ENCODE measurements at regions not wholly inside any gene's neighbourhood (a gene's known extent, or its start where the extent isn't known, plus 50 kb on each side); places are given as distances from the start of the nearest gene placed in this dataset.

- Histone ChIP-seq H3K4me3 (ENCODE audit: low read depth, low read length) (no peak overlapping the region), H3K27me3 (ENCODE audit: control insufficient read depth, insufficient read depth, low read length) (no peaks in the 10 kb centered on the region), H3K27ac (ENCODE audit: low read depth, low read length) (no peak overlapping the region), H3K9me3 (ENCODE audit: control insufficient read depth, insufficient read depth, low read length) (no peaks in the 10 kb centered on the region)
- ChIA-PET POLR2A (no interaction called here), CTCF (interaction anchor here (0.6 to 0.7 kb wide), 3 partner anchors 81 to 907 kb away, joined by 3 to 8 read pairs (median 6); no protein-coding TSS in a partner anchor)
- TF ChIP-seq, protein P1, sequence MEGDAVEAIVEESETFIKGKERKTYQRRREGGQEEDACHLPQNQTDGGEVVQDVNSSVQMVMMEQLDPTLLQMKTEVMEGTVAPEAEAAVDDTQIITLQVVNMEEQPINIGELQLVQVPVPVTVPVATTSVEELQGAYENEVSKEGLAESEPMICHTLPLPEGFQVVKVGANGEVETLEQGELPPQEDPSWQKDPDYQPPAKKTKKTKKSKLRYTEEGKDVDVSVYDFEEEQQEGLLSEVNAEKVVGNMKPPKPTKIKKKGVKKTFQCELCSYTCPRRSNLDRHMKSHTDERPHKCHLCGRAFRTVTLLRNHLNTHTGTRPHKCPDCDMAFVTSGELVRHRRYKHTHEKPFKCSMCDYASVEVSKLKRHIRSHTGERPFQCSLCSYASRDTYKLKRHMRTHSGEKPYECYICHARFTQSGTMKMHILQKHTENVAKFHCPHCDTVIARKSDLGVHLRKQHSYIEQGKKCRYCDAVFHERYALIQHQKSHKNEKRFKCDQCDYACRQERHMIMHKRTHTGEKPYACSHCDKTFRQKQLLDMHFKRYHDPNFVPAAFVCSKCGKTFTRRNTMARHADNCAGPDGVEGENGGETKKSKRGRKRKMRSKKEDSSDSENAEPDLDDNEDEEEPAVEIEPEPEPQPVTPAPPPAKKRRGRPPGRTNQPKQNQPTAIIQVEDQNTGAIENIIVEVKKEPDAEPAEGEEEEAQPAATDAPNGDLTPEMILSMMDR (IDR thresholded peaks at IDR 0.05; ENCODE audit: low read depth, low read length): peak; percentile 44
- no peak for DNase-seq (ENCODE audit: low read depth, low spot score)
Observed at GRCh38 chr15:96893159-96893906, 562.8 kb downstream of the NR2F2 start.

GRCh38 chr15:96894659-96895058, 564.2 kb downstream of the NR2F2 start:
- Histone ChIP-seq H3K27me3 (ENCODE audit: control insufficient read depth, insufficient read depth, low read length) (no peaks in the 10 kb centered on the region), H3K9me3 (ENCODE audit: control insufficient read depth, insufficient read depth, low read length) (0 out of 2 replicates have a peak, but pooled peaks cover 3% of the 10 kb centered on the region), H3K27ac (ENCODE audit: low read depth, low read length) (no peak overlapping the region), H3K4me3 (ENCODE audit: low read depth, low read length) (no peak overlapping the region)
- ChIA-PET POLR2A (no interaction called here), CTCF (no interaction called here)
- TF ChIP-seq, protein P1 (IDR thresholded peaks at IDR 0.05; ENCODE audit: low read depth, low read length): no peak
- DNase-seq (ENCODE audit: low read depth, low spot score): no peak

- Histone ChIP-seq H3K27me3 (ENCODE audit: control insufficient read depth, insufficient read depth, low read length) (no peaks in the 10 kb centered on the region), H3K9me3 (ENCODE audit: control insufficient read depth, insufficient read depth, low read length) (0 out of 2 replicates have a peak, but pooled peaks cover 3% of the 10 kb centered on the region), H3K27ac (ENCODE audit: low read depth, low read length) (no peak overlapping the region), H3K4me3 (ENCODE audit: low read depth, low read length) (no peak overlapping the region)
- TF ChIP-seq, protein P1 (IDR thresholded peaks at IDR 0.05; ENCODE audit: low read depth, low read length): no peak
- POLR2A ChIA-PET: no interaction called here
- CTCF ChIA-PET: no interaction called here
- DNase-seq (ENCODE audit: low read depth, low spot score): no peak
Observed at GRCh38 chr15:96896766-96897165, 566.3 kb downstream of the NR2F2 start.

DNA sequence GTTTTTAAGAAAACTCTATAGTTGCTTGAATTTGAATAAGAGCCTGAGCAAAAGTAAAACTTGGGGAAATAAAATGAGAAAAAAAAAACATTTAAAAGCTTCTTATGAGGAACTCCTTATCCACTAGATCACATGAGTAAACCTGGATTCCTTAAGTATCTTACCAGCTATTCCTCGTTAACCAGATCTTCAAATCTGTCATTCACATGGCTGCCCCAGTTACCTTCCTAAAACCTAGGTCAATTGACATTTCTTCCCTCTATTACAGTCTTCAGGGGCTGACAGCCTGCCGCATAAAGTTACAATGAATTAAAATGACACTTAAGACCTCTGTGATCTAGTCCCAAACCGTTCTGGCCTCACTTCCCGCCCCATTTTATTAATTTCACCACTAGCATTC, 583.6 kb downstream of the NR2F2 start:
- H3K27me3 ChIP-seq (ENCODE audit: control insufficient read depth, insufficient read depth, low read length): no peaks in the 10 kb centered on the region
- H3K27ac ChIP-seq (ENCODE audit: low read depth, low read length): no peak overlapping the region
- H3K4me3 ChIP-seq (ENCODE audit: low read depth, low read length): no peak overlapping the region
- TF ChIP-seq, protein P1 (IDR thresholded peaks at IDR 0.05; ENCODE audit: low read depth, low read length): no peak
- ChIA-PET POLR2A (no interaction called here), CTCF (interaction anchor here (0.6 kb wide), 1 partner anchor 787 kb away, joined by 3 read pairs; no protein-coding TSS in a partner anchor)
- no peak for DNase-seq (ENCODE audit: low read depth, low spot score)
- peaks cover 3% of the 10 kb centered on the region for H3K9me3 ChIP-seq (ENCODE audit: control insufficient read depth, insufficient read depth, low read length)

- TF ChIP-seq, protein P1 (IDR thresholded peaks at IDR 0.05; ENCODE audit: low read depth, low read length): no peak
- DNase-seq (ENCODE audit: low read depth, low spot score): no peak
- Histone ChIP-seq H3K27me3 (ENCODE audit: control insufficient read depth, insufficient read depth, low read length) (no peaks in the 10 kb centered on the region), H3K27ac (ENCODE audit: low read depth, low read length) (no peak overlapping the region), H3K9me3 (ENCODE audit: control insufficient read depth, insufficient read depth, low read length) (peaks cover 5% of the 10 kb centered on the region), H3K4me3 (ENCODE audit: low read depth, low read length) (no peak overlapping the region)
- CTCF ChIA-PET: no interaction called here
- POLR2A ChIA-PET: no interaction called here
Observed at GRCh38 chr15:96916750-96917149, 586.2 kb downstream of the NR2F2 start.
